Right atrium auricular region (tissue), 2 donors: ENCODE measurements at regions not wholly inside any gene's neighbourhood (a gene's known extent, or its start where the extent isn't known, plus 50 kb on each side); places are given as distances from the start of the nearest gene placed in this dataset.

Experiments
- DNase-seq: peaks from one replicate; pipeline ENCODE4 v3.0.0-alpha.2; 2019; ENCODE audit warnings: low spot score
- H3K27ac ChIP-seq, 2 donors: fragments of 200-600 bp; sonication (generic); 1 replicate in 1 of 2; 2 replicates in 1 of 2; pipeline ENCODE4 v1.5.1; 2016 to 2019
- H3K27me3 ChIP-seq, 2 donors: fragments of 200-600 bp; sonication (generic); one replicate each; pipeline versions ENCODE4 v1.5.1 to v1.6.0; 2017 to 2019
- H3K36me3 ChIP-seq: fragments of 200-600 bp; sonication (generic); one replicate; pipeline ENCODE4 v1.5.1; 2016
- H3K4me1 ChIP-seq, 2 donors: fragments of 200-600 bp; sonication (generic); one replicate each; pipeline versions ENCODE4 v1.5.1 to v1.6.0; 2017 to 2019
- H3K4me3 ChIP-seq, 2 donors: fragments of 200-600 bp; sonication (generic); 1 replicate in 1 of 2; 2 replicates in 1 of 2; pipeline ENCODE4 v1.5.1; 2017 to 2019; ENCODE audit warnings: mild to moderate bottlenecking in 1 of 2, moderate library complexity in 1 of 2
- H3K9me3 ChIP-seq, 2 donors: fragments of 200-600 bp; sonication (generic); one replicate each; pipeline ENCODE4 v1.5.1; 2019
- CTCF ChIP-seq, 2 donors: fragments of 200-600 bp; sonication (generic); IDR thresholded peaks; one replicate each; pipeline ENCODE4 v1.5.1; 2019; ENCODE audit warnings: antibody characterized with exemption in 2 of 2

GRCh38 chr4:138696771-138697170 lies 318.8 kb upstream of the NOCT start:
- Histone ChIP-seq H3K4me3 (no peak overlapping the region), H3K4me1 (no peaks in the 10 kb centered on the region), H3K27ac (no peak overlapping the region), H3K9me3 (no peaks in the 10 kb centered on the region), H3K36me3 (no peaks in the 10 kb centered on the region), H3K27me3 (no peaks in the 10 kb centered on the region)
- DNase-seq: no peak
- TF ChIP-seq CTCF (IDR thresholded peaks at IDR 0.05): no peak

- H3K27ac ChIP-seq: no peak overlapping the region
- H3K36me3 ChIP-seq: no peaks in the 10 kb centered on the region
- no peaks in the 10 kb centered on the region for H3K4me1 ChIP-seq
- no peaks in the 10 kb centered on the region for H3K27me3 ChIP-seq
- no peaks in the 10 kb centered on the region for H3K9me3 ChIP-seq
- no peak for DNase-seq
- no peak overlapping the region for H3K4me3 ChIP-seq
- no peak for TF ChIP-seq CTCF (IDR thresholded peaks at IDR 0.05)
Observed at GRCh38 chr4:138696058-138696457, 319.5 kb upstream of the NOCT start.

DNA sequence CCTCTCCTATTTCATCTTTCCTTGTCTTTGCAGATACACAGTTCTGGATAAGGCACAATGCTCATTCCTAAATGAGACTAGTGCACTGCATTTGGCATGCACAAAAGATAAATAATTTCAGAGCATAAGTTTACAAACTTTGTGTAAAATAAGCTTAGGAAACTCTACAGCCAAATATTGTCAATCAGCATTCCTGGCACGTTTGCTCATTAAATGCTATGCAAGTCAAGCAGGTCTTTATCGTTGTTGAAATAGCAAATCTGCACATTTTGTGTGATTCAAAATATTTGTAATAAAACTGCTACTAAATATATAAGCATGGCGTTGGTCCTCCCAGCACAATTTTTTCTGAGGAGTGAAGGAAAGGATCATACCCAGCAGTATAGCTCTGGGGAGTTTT lies 322.1 kb upstream of the NOCT start:
- Histone ChIP-seq H3K27me3 (no peaks in the 10 kb centered on the region), H3K4me3 (no peak overlapping the region), H3K4me1 (no peaks in the 10 kb centered on the region), H3K36me3 (no peaks in the 10 kb centered on the region), H3K9me3 (no peaks in the 10 kb centered on the region), H3K27ac (no peak overlapping the region)
- DNase-seq: no peak
- TF ChIP-seq CTCF (IDR thresholded peaks at IDR 0.05): no peak

DNA sequence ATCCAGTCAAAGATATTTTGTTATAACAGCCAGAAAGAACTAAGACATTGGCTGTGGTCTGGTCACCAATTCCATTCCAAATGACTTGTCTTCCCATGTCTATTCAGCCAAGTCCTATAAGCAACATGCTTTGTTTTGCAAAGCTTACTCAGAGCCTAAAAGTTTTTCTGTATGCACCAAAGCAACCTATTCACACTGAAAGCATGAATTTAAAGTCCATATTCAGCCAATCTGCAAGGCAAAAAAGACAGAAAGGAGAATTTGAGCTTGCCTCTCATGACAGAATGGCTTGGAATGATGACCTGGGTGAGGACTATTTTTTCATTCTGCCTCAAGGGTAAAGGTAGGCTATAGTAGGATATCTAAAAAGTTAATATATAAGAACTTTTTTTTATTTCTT lies 323.2 kb upstream of the NOCT start:
- H3K9me3 ChIP-seq: no peaks in the 10 kb centered on the region
- no peak for DNase-seq
- no peaks in the 10 kb centered on the region for H3K4me1 ChIP-seq
- no peaks in the 10 kb centered on the region for H3K36me3 ChIP-seq
- H3K4me3 ChIP-seq: no peak overlapping the region
- TF ChIP-seq CTCF (IDR thresholded peaks at IDR 0.05): no peak
- H3K27ac ChIP-seq: no peak overlapping the region
- H3K27me3 ChIP-seq: no peaks in the 10 kb centered on the region

DNA sequence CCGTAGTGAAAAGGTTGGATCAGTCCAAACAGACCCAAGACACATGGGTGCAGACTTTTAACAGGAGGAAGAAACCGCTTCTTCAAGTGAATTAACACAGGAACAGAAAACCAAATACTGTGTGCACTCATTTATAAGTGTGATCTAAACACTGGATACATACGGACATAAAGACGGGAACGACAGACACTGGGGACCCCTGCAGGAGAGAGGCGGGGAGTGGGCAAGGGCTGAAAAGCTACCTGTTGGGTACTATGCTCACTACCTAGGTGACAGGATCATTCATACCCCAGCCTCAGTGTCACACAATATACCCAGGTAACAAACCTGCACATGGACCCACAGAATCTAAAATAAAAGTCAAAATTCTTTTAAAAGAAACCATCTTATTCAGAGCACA lies 326.0 kb upstream of the NOCT start:
- Histone ChIP-seq H3K4me3 (no peak overlapping the region), H3K27me3 (no peaks in the 10 kb centered on the region), H3K36me3 (no peaks in the 10 kb centered on the region), H3K9me3 (no peaks in the 10 kb centered on the region), H3K4me1 (peaks cover 0 to 4% of the 10 kb centered on the region in 2 donors), H3K27ac (no peak overlapping the region)
- TF ChIP-seq CTCF (IDR thresholded peaks at IDR 0.05): no peak
- DNase-seq: no peak

DNA sequence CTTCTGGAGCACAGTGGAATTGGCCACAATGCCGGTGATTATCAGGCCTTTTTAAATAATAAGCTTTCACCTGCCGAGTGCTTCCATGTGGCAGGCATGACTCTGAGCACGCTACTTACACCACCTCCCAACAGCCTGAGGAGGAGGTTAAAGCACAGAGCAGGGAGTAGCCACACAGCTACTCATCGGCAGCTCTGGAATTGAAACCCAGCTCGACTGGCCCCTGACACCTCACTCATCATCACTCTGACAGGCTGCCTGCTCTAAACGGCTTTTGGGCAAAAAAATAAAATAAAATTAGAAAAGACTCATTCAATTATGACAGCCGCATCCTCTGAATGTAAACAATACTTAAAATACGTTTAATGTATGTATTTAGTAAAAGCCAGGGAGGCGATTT lies 326.4 kb upstream of the NOCT start:
- Histone ChIP-seq H3K27ac (no peak overlapping the region), H3K9me3 (no peaks in the 10 kb centered on the region), H3K27me3 (no peaks in the 10 kb centered on the region), H3K4me1 (peaks cover 0 to 4% of the 10 kb centered on the region in 2 donors), H3K36me3 (no peaks in the 10 kb centered on the region), H3K4me3 (no peak overlapping the region)
- DNase-seq: no peak
- no peak for TF ChIP-seq CTCF (IDR thresholded peaks at IDR 0.05)
